ENCODE measurements at regions not wholly inside any gene's neighbourhood (a gene's known extent, or its start where the extent isn't known, plus 50 kb on each side); places are given as distances from the start of the nearest gene placed in this dataset.

DNA sequence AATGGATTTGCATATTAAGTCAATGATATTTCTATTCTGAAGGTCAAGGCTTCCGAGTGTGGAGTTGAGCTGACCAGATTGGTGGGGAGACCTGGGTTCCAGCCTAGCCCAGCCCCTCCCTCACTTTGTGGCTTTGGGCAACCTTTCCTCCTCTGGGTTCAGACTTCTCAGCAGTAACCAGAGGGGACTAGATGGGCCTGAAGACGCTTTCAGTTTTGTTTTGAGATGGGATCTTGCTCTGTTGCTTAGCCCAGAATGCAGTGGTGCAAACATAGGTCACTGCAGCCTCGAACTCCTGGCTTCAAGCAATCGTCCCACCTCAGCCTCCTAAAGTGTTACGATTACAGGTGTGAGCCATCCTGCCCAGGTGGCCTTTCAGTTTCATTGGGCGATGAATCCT lies 68.1 kb upstream of the LEP start:
- H3K4me2 ChIP-seq (ENCODE audit: low read depth, low read length): no peak overlapping the region
- intact Hi-C loops (cut with micrococcal nuclease; ENCODE audit: unreplicated experiment): no loop called here
- no peaks in the 10 kb centered on the region for H3K4me1 ChIP-seq (ENCODE audit: insufficient read depth, low read length)
- no TSS peak for BruUV-seq (replicated peaks)
- in situ Hi-C loops (cut with HindIII; ENCODE audit: extremely low pct_ligation_motif_present, low pct_unique_long_range_greater_than_20kb): no loop called here
- 12% methylated on average over 6 of the region's 6 CpGs for WGBS (ENCODE audit: low lambda C conversion rate)
- TF ChIP-seq, protein P1, sequence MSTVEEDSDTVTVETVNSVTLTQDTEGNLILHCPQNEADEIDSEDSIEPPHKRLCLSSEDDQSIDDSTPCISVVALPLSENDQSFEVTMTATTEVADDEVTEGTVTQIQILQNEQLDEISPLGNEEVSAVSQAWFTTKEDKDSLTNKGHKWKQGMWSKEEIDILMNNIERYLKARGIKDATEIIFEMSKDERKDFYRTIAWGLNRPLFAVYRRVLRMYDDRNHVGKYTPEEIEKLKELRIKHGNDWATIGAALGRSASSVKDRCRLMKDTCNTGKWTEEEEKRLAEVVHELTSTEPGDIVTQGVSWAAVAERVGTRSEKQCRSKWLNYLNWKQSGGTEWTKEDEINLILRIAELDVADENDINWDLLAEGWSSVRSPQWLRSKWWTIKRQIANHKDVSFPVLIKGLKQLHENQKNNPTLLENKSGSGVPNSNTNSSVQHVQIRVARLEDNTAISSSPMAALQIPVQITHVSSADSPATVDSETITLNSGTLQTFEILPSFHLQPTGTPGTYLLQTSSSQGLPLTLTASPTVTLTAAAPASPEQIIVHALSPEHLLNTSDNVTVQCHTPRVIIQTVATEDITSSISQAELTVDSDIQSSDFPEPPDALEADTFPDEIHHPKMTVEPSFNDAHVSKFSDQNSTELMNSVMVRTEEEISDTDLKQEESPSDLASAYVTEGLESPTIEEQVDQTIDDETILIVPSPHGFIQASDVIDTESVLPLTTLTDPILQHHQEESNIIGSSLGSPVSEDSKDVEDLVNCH (CRISPR knock-in tag; IDR thresholded peaks at IDR 0.05): no peak
- TF ChIP-seq NCOA1 (CRISPR knock-in tag; IDR thresholded peaks at IDR 0.05) (no peak), CBX2 (IDR thresholded peaks at IDR 0.05; ENCODE audit: low read depth, low read length) (no peak), CBX2 (CRISPR knock-in tag; IDR thresholded peaks at IDR 0.05; ENCODE audit: low read depth) (no peak), ETV5 (CRISPR knock-in tag; IDR thresholded peaks at IDR 0.05; ENCODE audit: borderline replicate concordance) (no peak), ZNF3 (CRISPR knock-in tag; IDR thresholded peaks at IDR 0.05) (no peak), ZZZ3 (CRISPR knock-in tag; IDR thresholded peaks at IDR 0.05; ENCODE audit: borderline replicate concordance) (no peak)
- H3K27me3 ChIP-seq (ENCODE audit: control insufficient read depth in 1 of 2, insufficient read depth in 2 of 2, low read length in 2 of 2): peaks cover 2 to 57% of the 10 kb centered on the region in 2 experiments; a peak in 4 of 5 replicates
- ChIA-PET POLR2A (no interaction called here), CTCF (ENCODE audit: low intra/inter-chr PET ratio, low total read pairs) (no interaction called here)
- H4K20me1 ChIP-seq (ENCODE audit: insufficient read depth, low read length): no peaks in the 10 kb centered on the region
- no peak overlapping the region for H3K4me3 ChIP-seq (replicated peaks in 1 of 3; ENCODE audit: insufficient read depth in 1 of 3, low read depth in 2 of 3, low read length in 3 of 3)
- no peak overlapping the region for H3K9ac ChIP-seq (ENCODE audit: insufficient read depth, low read depth, low read length)
- no peaks in the 10 kb centered on the region for H3K9me3 ChIP-seq (ENCODE audit: low read length)
- no peak overlapping the region for H3K27ac ChIP-seq (ENCODE audit: extremely low read length, insufficient read depth, low read length)
- no peak for ATAC-seq
- no peak for FAIRE-seq
- no peaks in the 10 kb centered on the region for H3K36me3 ChIP-seq (replicated peaks in 1 of 2; ENCODE audit: control insufficient read depth in 1 of 2, insufficient read depth in 2 of 2, low read length in 2 of 2)
- DNase-seq (ENCODE audit: low spot score): no peak
- no peak overlapping the region for H2AFZ ChIP-seq (ENCODE audit: low read length)
- H3K79me2 ChIP-seq (ENCODE audit: insufficient read depth, low read length): no peaks in the 10 kb centered on the region

DNA sequence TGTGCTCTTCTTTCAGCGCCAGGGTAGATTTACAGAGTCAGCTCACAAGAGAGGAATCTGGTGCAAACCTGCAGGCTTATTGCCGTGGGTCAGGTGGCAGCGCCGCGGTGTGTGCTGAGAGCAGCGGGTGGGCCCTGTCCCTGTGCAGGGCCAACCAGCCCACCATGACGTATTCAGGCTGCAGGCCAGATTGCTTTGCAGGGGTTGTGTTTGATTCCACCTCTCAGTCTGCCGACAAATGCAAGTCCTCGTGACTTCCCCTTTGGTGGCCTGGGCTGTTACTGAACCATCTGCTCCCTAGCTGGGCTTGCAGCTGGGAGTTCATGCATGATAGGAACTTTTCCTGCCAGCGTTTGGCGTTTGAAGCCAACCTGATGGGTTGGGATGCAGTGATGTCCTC lies 66.7 kb upstream of the LEP start:
- ChIA-PET POLR2A (no interaction called here), CTCF (ENCODE audit: low intra/inter-chr PET ratio, low total read pairs) (no interaction called here)
- in situ Hi-C loops (cut with HindIII; ENCODE audit: extremely low pct_ligation_motif_present, low pct_unique_long_range_greater_than_20kb): no loop called here
- ATAC-seq (no peak), FAIRE-seq (no peak), DNase-seq (ENCODE audit: low spot score) (no peak)
- WGBS (ENCODE audit: low lambda C conversion rate): 45% methylated on average over 6 of the region's 11 CpGs
- Histone ChIP-seq H3K27me3 (ENCODE audit: control insufficient read depth in 1 of 2, insufficient read depth in 2 of 2, low read length in 2 of 2) (peaks cover 2 to 58% of the 10 kb centered on the region in 2 experiments; a peak in 3 of 5 replicates), H3K4me3 (replicated peaks in 1 of 3; ENCODE audit: insufficient read depth in 1 of 3, low read depth in 2 of 3, low read length in 3 of 3) (no peak overlapping the region), H3K79me2 (ENCODE audit: insufficient read depth, low read length) (no peaks in the 10 kb centered on the region), H3K9ac (ENCODE audit: insufficient read depth, low read depth, low read length) (no peak overlapping the region), H2AFZ (ENCODE audit: low read length) (no peak overlapping the region), H3K9me3 (ENCODE audit: low read length) (no peaks in the 10 kb centered on the region), H3K4me2 (ENCODE audit: low read depth, low read length) (no peak overlapping the region), H4K20me1 (ENCODE audit: insufficient read depth, low read length) (no peaks in the 10 kb centered on the region), H3K27ac (ENCODE audit: extremely low read length, insufficient read depth, low read length) (no peak overlapping the region), H3K36me3 (replicated peaks in 1 of 2; ENCODE audit: control insufficient read depth in 1 of 2, insufficient read depth in 2 of 2, low read length in 2 of 2) (no peaks in the 10 kb centered on the region), H3K4me1 (ENCODE audit: insufficient read depth, low read length) (no peaks in the 10 kb centered on the region)
- BruUV-seq (replicated peaks): no TSS peak
- intact Hi-C loops (cut with micrococcal nuclease; ENCODE audit: unreplicated experiment): no loop called here
- no peak for TF ChIP-seq ZFP41 (CRISPR knock-in tag; IDR thresholded peaks at IDR 0.05; ENCODE audit: borderline replicate concordance)
- TF ChIP-seq PRDM10 (CRISPR knock-in tag; IDR thresholded peaks at IDR 0.05; ENCODE audit: low read depth): no peak
- no peak for TF ChIP-seq EP300 (IDR thresholded peaks at IDR 0.05; ENCODE audit: low read depth in 2 of 2, low read length in 2 of 2)
- TF ChIP-seq EP300 (CRISPR knock-in tag; IDR thresholded peaks at IDR 0.05; ENCODE audit: borderline replicate concordance): no peak
- no peak for TF ChIP-seq ZNF577 (CRISPR knock-in tag; IDR thresholded peaks at IDR 0.05; ENCODE audit: borderline replicate concordance, low read depth)
- no peak for TF ChIP-seq RNF2 (conservative IDR thresholded peaks at IDR 0.05; ENCODE audit: low read depth)
- no peak for TF ChIP-seq HDAC1 (CRISPR knock-in tag; IDR thresholded peaks at IDR 0.05)
- no peak for TF ChIP-seq ZNF878 (CRISPR knock-in tag; IDR thresholded peaks at IDR 0.05)
